Liver (tissue), 7 donors: ENCODE measurements at regions not wholly inside any gene's neighbourhood (a gene's known extent, or its start where the extent isn't known, plus 50 kb on each side); places are given as distances from the start of the nearest gene placed in this dataset.
"Not testable (repeated sequence)": the region's sequence is repeated elsewhere in the genome, so short reads cannot be mapped to it uniquely, and the experiment has no call there.

Experiments used
- DNase-seq: peaks from one replicate; pipeline ENCODE4 v3.0.0-alpha.2; 2017; ENCODE audit warnings: low spot score
- H3K27ac ChIP-seq, 2 donors: one replicate each; pipeline ENCODE4 v1.7.0; 2013; ENCODE audit warnings: inconsistent platforms in 2 of 2, low read length in 2 of 2, control low read depth in 1 of 2, low read depth in 1 of 2, mild to moderate bottlenecking in 1 of 2
- H3K27me3 ChIP-seq, 4 donors: one replicate each; pipeline versions ENCODE4 v1.6.1 to v1.7.0; 2013; ENCODE audit warnings: low read length in 3 of 4, inconsistent platforms in 1 of 4, mild to moderate bottlenecking in 1 of 4, moderate library complexity in 1 of 4; ENCODE audit not compliant: control insufficient read depth in 4 of 4, insufficient read depth in 4 of 4
- H3K36me3 ChIP-seq, 4 donors: one replicate each; pipeline versions ENCODE4 v1.6.1 to v1.7.0; 2013; ENCODE audit warnings: low read length in 3 of 4, mild to moderate bottlenecking in 3 of 4, low read depth in 1 of 4, moderate library complexity in 1 of 4; ENCODE audit not compliant: control insufficient read depth in 4 of 4, insufficient read depth in 3 of 4
- H3K4me1 ChIP-seq, 4 donors: one replicate each; pipeline versions ENCODE4 v1.6.1 to v1.7.0; 2013; ENCODE audit warnings: low read length in 3 of 4, mild to moderate bottlenecking in 3 of 4, moderate library complexity in 1 of 4; ENCODE audit not compliant: control insufficient read depth in 4 of 4, insufficient read depth in 4 of 4
- H3K4me3 ChIP-seq, 3 donors: one replicate each; pipeline versions ENCODE4 v1.6.1 to v1.7.0; 2013; ENCODE audit warnings: low read length in 3 of 3, control low read depth in 1 of 3, low read depth in 1 of 3, mild to moderate bottlenecking in 1 of 3
- H3K9ac ChIP-seq, 2 donors: one replicate each; pipeline ENCODE4 v1.7.0; 2013; ENCODE audit warnings: low read length in 2 of 2, mild to moderate bottlenecking in 2 of 2, moderate library complexity in 2 of 2, control low read depth in 1 of 2, low read depth in 1 of 2
- H3K9me3 ChIP-seq, 4 donors: one replicate each; pipeline versions ENCODE4 v1.6.1 to v1.7.0; 2013; ENCODE audit warnings: low read length in 3 of 4; ENCODE audit not compliant: control insufficient read depth in 4 of 4
- EGR1 ChIP-seq, 2 donors: IDR thresholded peaks; 2 replicates each; pipeline ENCODE4 v1.6.1; 2016 to 2018; ENCODE audit warnings: antibody characterized with exemption in 2 of 2, low read depth in 2 of 2
- GABPA ChIP-seq, 2 donors: IDR thresholded peaks in 1 of 2; conservative IDR thresholded peaks in 1 of 2; 2 replicates each; pipeline ENCODE4 v1.6.1; 2016; ENCODE audit warnings: antibody characterized with exemption in 2 of 2, mild to moderate bottlenecking in 1 of 2, moderate library complexity in 1 of 2
- HNF4A ChIP-seq, 2 donors: conservative IDR thresholded peaks; 2 replicates each; pipeline ENCODE4 v1.6.1; 2016; ENCODE audit warnings: antibody characterized with exemption in 2 of 2, mild to moderate bottlenecking in 2 of 2
- HNF4G ChIP-seq: IDR thresholded peaks from 2 replicates; pipeline ENCODE4 v1.6.1; 2016; ENCODE audit warnings: antibody characterized with exemption
- JUND ChIP-seq, 2 donors: IDR thresholded peaks; 2 replicates each; pipeline ENCODE4 v1.6.1; 2016; ENCODE audit warnings: antibody characterized with exemption in 2 of 2
- RAD21 ChIP-seq, 2 donors: IDR thresholded peaks; 2 replicates each; pipeline ENCODE4 v1.6.1; 2016; ENCODE audit warnings: antibody characterized with exemption in 2 of 2, mild to moderate bottlenecking in 2 of 2
- SP1 ChIP-seq: IDR thresholded peaks from 2 replicates; pipeline ENCODE4 v1.6.1; 2018; ENCODE audit warnings: antibody characterized with exemption, mild to moderate bottlenecking
- TAF1 ChIP-seq: conservative IDR thresholded peaks from 2 replicates; pipeline ENCODE4 v1.6.1; 2016; ENCODE audit warnings: antibody characterized with exemption, mild to moderate bottlenecking
- YY1 ChIP-seq: IDR thresholded peaks from 2 replicates; pipeline ENCODE4 v1.6.1; 2016; ENCODE audit warnings: antibody characterized with exemption, mild to moderate bottlenecking
- WGBS: extraction: QIAGEN DNeasy Blood & Tissue Kit; methylation state at CpG from one replicate; pipeline ENCODE4 v1.1.7; 2013; 5-methylcytosine and 5-hydroxymethylcytosine counted together
- TF ChIP-seq, protein P1 (sequence below): IDR thresholded peaks from 2 replicates; pipeline ENCODE4 v1.6.1; 2016; ENCODE audit warnings: antibody characterized with exemption
- TF ChIP-seq, protein P2 (sequence below): IDR thresholded peaks from 2 replicates; pipeline ENCODE4 v1.6.1; 2016; ENCODE audit warnings: antibody characterized with exemption, mild to moderate bottlenecking
- TF ChIP-seq, protein P3 (sequence below): IDR thresholded peaks from 2 replicates; pipeline ENCODE4 v1.6.1; 2016; ENCODE audit warnings: antibody characterized with exemption
- donor health status: healthy.
- donor health status: healthy.
- donor health status: healthy.
- donor health status: healthy.

DNA sequence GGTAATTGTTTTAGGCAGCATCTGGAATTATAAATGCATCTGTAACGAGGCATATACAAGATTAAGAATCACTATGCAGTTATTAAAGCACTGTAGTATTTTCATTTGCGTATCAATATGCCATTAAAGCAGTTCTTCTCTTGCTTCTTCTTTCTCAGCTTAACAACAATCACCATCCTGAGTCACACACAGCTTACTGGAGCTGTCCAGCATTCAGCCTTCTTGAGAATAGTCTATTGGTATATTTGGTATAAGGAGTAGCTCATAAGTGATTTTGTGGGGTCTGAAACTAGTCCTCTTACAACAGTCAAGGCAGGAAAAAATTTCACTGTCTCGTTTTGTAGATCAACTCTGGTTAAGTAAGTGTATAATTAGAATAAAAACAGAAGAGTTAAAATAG, 523.0 kb upstream of the FOXG1 start:
- Histone ChIP-seq H3K4me1 (peaks cover 1 to 25% (median 8%) of the 10 kb centered on the region in 4 donors), H3K36me3 (no peaks in the 10 kb centered on the region), H3K27ac (peak overlapping the region; percentile 59 to 61), H3K27me3 (no peaks in the 10 kb centered on the region), H3K9ac (no peak overlapping the region), H3K4me3 (no peak overlapping the region), H3K9me3 (no peaks in the 10 kb centered on the region)
- DNase-seq: no peak
- 69% methylated on average over 3 of the region's 3 CpGs for WGBS
- TF ChIP-seq HNF4A (conservative IDR thresholded peaks at IDR 0.05): no peak
- TF ChIP-seq, protein P1, sequence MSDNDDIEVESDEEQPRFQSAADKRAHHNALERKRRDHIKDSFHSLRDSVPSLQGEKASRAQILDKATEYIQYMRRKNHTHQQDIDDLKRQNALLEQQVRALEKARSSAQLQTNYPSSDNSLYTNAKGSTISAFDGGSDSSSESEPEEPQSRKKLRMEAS: no peak
- TF ChIP-seq, protein P2, sequence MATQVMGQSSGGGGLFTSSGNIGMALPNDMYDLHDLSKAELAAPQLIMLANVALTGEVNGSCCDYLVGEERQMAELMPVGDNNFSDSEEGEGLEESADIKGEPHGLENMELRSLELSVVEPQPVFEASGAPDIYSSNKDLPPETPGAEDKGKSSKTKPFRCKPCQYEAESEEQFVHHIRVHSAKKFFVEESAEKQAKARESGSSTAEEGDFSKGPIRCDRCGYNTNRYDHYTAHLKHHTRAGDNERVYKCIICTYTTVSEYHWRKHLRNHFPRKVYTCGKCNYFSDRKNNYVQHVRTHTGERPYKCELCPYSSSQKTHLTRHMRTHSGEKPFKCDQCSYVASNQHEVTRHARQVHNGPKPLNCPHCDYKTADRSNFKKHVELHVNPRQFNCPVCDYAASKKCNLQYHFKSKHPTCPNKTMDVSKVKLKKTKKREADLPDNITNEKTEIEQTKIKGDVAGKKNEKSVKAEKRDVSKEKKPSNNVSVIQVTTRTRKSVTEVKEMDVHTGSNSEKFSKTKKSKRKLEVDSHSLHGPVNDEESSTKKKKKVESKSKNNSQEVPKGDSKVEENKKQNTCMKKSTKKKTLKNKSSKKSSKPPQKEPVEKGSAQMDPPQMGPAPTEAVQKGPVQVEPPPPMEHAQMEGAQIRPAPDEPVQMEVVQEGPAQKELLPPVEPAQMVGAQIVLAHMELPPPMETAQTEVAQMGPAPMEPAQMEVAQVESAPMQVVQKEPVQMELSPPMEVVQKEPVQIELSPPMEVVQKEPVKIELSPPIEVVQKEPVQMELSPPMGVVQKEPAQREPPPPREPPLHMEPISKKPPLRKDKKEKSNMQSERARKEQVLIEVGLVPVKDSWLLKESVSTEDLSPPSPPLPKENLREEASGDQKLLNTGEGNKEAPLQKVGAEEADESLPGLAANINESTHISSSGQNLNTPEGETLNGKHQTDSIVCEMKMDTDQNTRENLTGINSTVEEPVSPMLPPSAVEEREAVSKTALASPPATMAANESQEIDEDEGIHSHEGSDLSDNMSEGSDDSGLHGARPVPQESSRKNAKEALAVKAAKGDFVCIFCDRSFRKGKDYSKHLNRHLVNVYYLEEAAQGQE: peak; percentile 98

DNA sequence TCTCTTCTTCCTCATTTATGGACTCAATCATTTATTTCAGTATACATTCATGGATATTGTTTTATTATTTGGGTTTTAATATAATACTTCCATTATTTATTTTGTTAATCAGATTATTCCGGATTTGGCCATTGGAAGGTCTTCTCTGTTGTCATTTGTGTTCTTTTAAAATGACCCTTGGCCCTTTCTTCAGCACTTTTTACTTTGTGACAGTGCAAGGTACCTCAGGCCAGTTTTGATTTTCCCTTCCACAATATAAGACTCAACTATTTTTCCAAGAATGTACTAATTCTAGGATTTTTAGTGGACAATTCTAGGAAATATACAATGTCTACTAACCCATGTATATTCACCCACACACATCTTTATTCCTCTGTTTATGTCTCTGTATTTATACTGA, 521.4 kb upstream of the FOXG1 start:
- H3K27me3 ChIP-seq: no peaks in the 10 kb centered on the region
- DNase-seq: no peak
- H3K9ac ChIP-seq: no peak overlapping the region
- no peak overlapping the region for H3K4me3 ChIP-seq
- no peaks in the 10 kb centered on the region for H3K9me3 ChIP-seq
- WGBS: 21% methylated on average over 1 of the region's 1 CpG
- no peak overlapping the region for H3K27ac ChIP-seq
- TF ChIP-seq, protein P2: peak; percentile 66
- TF ChIP-seq RAD21 (IDR thresholded peaks at IDR 0.05): no peak
- TF ChIP-seq SP1: peak; percentile 9
- TF ChIP-seq JUND (IDR thresholded peaks at IDR 0.05): no peak
- TF ChIP-seq YY1: no peak
- TF ChIP-seq HNF4G: no peak
- TF ChIP-seq GABPA (IDR thresholded peaks at IDR 0.05 in 1 of 2, conservative IDR thresholded peaks at IDR 0.05 in 1 of 2): no peak
- peak; percentile 56 to 68 for TF ChIP-seq HNF4A (conservative IDR thresholded peaks at IDR 0.05)
- H3K36me3 ChIP-seq: no peaks in the 10 kb centered on the region
- H3K4me1 ChIP-seq: peaks cover 1 to 25% (median 8%) of the 10 kb centered on the region in 4 donors

DNA sequence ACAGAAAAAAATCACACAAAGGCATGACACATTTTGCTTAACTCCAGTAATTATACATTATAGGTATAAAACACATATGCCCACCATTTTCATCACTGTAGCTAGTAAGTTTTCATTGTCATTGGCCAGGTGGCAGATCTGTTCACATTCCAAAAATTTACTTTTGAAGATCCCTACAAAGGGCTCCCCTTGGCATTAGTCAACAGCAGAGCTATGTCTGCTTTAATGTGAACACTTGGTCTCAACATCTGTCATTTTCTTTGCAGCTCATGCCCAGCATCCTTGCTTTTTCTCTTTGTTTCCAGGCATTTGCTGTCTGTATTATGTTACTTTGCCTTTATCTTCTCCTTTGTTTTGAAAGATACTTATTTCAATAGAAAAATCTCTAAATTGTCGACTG, 519.1 kb upstream of the FOXG1 start:
- no peak overlapping the region for H3K9ac ChIP-seq
- H3K4me1 ChIP-seq: peaks cover 1 to 25% (median 8%) of the 10 kb centered on the region in 4 donors
- no peaks in the 10 kb centered on the region for H3K27me3 ChIP-seq
- WGBS: 80% methylated on average over 1 of the region's 1 CpG
- no peak for DNase-seq
- no peaks in the 10 kb centered on the region for H3K9me3 ChIP-seq
- TF ChIP-seq RAD21 (IDR thresholded peaks at IDR 0.05) (no peak), HNF4G (no peak), EGR1 (IDR thresholded peaks at IDR 0.05; ENCODE audit: low read depth in 2 of 2) (no peak), TAF1 (no peak), YY1 (no peak), SP1 (no peak)
- TF ChIP-seq, protein P3, sequence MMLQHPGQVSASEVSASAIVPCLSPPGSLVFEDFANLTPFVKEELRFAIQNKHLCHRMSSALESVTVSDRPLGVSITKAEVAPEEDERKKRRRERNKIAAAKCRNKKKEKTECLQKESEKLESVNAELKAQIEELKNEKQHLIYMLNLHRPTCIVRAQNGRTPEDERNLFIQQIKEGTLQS: no peak
- TF ChIP-seq, protein P1: no peak
- H3K27ac ChIP-seq: no peak overlapping the region
- no peaks in the 10 kb centered on the region for H3K36me3 ChIP-seq
- no peak overlapping the region for H3K4me3 ChIP-seq

DNA sequence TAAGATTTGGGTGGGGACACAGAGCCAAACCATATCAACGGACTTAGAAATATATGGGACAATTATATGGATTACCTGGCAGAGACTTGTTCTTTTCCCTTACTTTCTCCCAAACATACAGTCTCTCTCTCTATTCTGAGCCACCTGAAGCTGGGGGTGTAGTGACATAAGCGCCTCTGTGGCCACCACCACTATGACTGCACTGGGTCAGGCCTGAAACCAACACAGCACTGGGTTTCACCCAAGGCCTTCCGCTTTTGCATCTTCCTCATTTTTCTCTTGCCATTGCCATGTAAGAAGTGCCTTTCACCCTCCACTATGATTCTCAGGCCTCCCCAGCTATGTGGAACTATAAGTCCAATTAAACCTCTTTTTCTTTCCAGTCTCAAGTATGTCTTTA, 514.5 kb upstream of the FOXG1 start:
- H3K36me3 ChIP-seq, H3K9me3 ChIP-seq, H3K4me3 ChIP-seq, H3K27ac ChIP-seq, H3K9ac ChIP-seq, H3K4me1 ChIP-seq, DNase-seq, H3K27me3 ChIP-seq: not testable (repeated sequence)
- 93% methylated on average over 3 of the region's 3 CpGs for WGBS
